Sciatic nerve (tissue), 2 donors: ENCODE measurements at regions not wholly inside any gene's neighbourhood (a gene's known extent, or its start where the extent isn't known, plus 50 kb on each side); places are given as distances from the start of the nearest gene placed in this dataset.
"Not testable (repeated sequence)": the region's sequence is repeated elsewhere in the genome, so short reads cannot be mapped to it uniquely, and the experiment has no call there.

Experiments used
- ATAC-seq: fragments of 200-7000 bp; cut with Tn5 transposase; one replicate; pipeline ENCODE4 v1.9.1; 2020; ENCODE audit warnings: mild to moderate bottlenecking, moderate library complexity
- DNase-seq: peaks from one replicate; pipeline ENCODE4 v3.0.0-alpha.2; 2020; ENCODE audit warnings: low spot score
- intact Hi-C: fragments of 100-400 bp; cut with DNase I; formaldehyde crosslinking; loops from one replicate; pipeline ENCODE4 v1.14.2; 2022
- donor health status: DM: no; HTN: no; CAD: no.
- donor health status: DM: no; HTN: no; CAD: no.

GRCh38 chr9:7336356-7337065 lies 463.1 kb downstream of the DMAC1 start:
- intact Hi-C loops: no loop called here
- DNase-seq (no peak), ATAC-seq (peak; percentile 79)

GRCh38 chr9:7333719-7334118 lies 465.9 kb downstream of the DMAC1 start:
- DNase-seq: no peak
- intact Hi-C loops: no loop called here
- ATAC-seq: no peak

- intact Hi-C loops: no loop called here
- DNase-seq (no peak), ATAC-seq (no peak)
These were observed 466.8 kb downstream of the DMAC1 start for GRCh38 chr9:7332780-7333179.

GRCh38 chr9:7328453-7328852 lies 471.1 kb downstream of the DMAC1 start:
- intact Hi-C loops: no loop called here
- ATAC-seq (no peak), DNase-seq (no peak)

- DNase-seq (no peak), ATAC-seq (no peak)
- intact Hi-C loops: no loop called here
These were observed 473.6 kb downstream of the DMAC1 start for GRCh38 chr9:7325995-7326394.

- ATAC-seq (no peak), DNase-seq (no peak)
- intact Hi-C loops: no loop called here
These were observed 475.4 kb downstream of the DMAC1 start for GRCh38 chr9:7324152-7324598.

DNA sequence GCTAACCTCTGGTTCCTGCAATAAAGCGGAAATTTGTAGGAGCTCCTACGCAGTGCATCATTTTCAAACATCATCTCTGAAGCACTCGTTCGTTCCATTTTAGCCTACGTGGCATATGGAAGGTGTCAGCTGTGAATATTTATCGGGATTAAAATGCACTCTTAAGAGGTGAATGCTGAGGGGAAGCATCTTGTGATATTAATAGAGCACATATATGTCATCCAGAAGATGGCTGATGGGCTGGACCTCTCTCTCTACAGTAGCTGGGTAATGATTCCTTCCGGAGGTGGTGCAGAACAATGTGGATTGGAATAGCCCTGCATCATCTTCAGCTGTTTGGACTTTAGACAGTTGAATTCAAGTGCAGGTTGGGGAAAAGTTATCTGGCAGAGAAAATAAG lies 478.7 kb downstream of the DMAC1 start:
- intact Hi-C loops: no loop called here
- no peak for DNase-seq
- ATAC-seq: no peak

- no peak for DNase-seq
- no peak for ATAC-seq
These were observed 479.4 kb downstream of the DMAC1 start for GRCh38 chr9:7320139-7320538.

DNA sequence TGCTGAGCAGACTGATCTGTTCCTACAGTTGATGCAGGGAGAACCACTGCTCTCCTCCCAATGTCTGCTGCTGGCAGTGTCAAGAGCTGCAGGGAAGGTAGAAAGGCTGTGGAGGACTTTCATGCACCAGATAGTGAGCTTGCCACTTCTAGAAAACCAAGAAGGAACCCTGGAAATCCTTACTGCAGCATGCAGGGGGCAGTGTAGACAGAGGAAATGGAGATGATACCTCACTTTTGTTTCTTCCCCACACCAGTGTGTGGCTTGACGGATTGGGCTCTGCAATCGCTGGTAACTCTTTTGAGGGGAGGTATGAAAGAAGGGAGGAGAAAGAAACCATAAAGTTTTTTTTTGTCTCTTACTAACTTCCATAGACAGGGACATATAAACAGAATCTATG lies 480.7 kb downstream of the DMAC1 start:
- intact Hi-C loops: no loop called here
- no peak for DNase-seq
- ATAC-seq: no peak

More at GRCh38 chr9:7320139-7320538, 479.4 kb downstream of the DMAC1 start:
- intact Hi-C loops: no loop called here

DNA sequence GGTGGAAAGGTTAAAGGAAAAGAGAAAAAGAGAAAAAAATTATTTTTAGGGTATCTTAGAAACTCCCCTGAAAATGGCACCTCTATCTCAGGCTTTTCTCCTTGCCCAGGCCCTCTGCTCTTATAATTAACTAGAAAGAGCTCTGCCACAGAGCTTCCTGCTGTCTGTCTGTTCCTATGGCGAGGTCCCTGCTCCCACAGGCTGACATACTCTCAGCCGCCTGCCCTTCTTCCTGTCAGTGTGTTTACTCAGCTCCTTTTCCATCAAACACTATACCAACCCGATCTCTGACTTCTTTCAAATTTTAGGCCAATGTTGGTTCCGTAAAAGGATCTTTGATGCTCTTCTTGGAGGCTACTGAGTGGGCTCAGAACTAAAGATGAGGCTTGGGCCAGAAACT lies 482.6 kb downstream of the DMAC1 start:
- DNase-seq (no peak), ATAC-seq (no peak)
- intact Hi-C loops: no loop called here

GRCh38 chr9:7316166-7316795 lies 483.3 kb downstream of the DMAC1 start:
- ATAC-seq: peak; percentile 15
- intact Hi-C loops: no loop called here
- no peak for DNase-seq

GRCh38 chr9:7315746-7316145 lies 483.8 kb downstream of the DMAC1 start:
- intact Hi-C loops: no loop called here
- no peak for DNase-seq
- ATAC-seq: no peak

DNA sequence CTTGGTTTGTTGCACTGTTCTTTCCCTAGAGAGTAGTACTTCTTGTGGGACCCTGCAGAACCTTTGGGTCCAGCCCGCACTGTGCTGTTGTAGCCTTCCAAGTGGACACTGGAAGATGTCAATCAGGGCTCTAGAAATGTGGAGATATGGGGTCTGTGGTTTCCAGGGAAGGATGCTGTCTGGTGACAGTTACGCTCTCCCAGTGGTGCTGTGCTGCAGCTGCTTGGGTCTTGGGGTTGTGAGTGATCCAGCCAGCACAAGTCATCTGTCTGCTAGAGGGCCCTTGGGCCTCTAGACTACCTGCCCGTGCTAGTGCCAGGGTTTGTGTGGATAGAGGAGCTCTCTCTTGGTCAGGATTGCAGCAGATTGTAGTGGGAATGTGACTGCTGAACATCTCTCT lies 484.5 kb downstream of the DMAC1 start:
- no peak for ATAC-seq
- DNase-seq: no peak
- intact Hi-C loops: no loop called here

DNA sequence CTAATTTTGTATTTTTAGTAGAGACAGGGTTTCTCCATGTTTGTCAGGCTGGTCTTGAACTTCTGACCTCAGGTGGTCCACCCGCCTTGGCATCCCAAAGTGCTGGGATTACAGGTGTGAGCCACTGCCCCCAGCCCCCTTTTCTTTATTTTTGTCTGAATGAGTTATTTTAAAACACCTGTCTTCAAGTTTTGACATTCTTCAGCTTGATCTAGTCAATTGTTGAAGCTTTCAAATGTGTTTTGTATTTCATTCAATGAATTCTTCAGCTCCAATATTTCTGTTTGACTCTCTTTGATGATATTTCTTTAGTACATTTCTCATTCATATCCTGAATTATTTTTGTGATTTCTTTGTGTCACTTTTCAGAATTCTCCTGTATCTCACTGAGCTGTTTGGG lies 486.2 kb downstream of the DMAC1 start:
- ATAC-seq: no peak
- intact Hi-C loops: no loop called here
- no peak for DNase-seq

DNA sequence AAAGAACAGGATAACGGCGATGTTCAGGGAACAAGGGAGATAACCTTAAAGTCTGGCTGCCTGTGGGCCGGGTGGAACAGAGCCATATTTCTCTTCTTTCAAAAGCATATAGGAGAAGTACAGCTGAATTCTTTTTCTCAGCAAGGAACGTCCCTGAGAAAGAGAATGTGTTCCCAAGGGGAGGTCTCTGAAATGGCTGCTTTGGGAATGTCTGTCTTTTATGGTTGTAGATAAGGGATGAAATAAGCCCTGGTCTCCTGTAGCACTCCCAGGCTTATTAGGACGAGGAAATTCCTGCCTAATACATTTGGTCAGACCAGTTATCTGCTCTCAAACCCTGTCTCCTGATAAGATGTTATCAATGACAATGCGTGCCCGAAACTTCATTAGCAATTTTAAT lies 490.5 kb downstream of the DMAC1 start:
- intact Hi-C loops, ATAC-seq: not testable (repeated sequence)

GRCh38 chr9:7305677-7306076 lies 493.9 kb downstream of the DMAC1 start:
- DNase-seq (no peak), ATAC-seq (no peak)
- intact Hi-C loops: no loop called here

More for the DNA sequence above, 490.5 kb downstream of the DMAC1 start:
- not testable (repeated sequence) for DNase-seq

DNA sequence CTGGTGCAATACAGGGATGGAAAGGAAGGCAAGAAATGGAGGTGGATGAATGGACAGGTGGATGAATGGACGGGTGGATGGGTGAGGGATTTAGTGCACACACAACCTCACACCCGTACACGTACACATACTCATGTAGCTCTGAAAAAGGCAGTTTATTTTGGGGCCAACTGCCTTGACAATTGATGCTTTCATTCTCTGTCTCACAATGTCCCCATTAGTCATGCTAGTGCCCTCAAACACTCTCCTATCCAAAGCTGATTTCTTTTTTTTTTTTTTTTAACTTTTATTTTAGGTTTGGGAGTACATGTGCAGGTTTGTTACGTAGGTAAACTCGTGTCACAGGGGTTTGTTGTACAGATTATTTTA lies 495.0 kb downstream of the DMAC1 start:
- intact Hi-C loops: no loop called here
- ATAC-seq: no peak
- no peak for DNase-seq

DNA sequence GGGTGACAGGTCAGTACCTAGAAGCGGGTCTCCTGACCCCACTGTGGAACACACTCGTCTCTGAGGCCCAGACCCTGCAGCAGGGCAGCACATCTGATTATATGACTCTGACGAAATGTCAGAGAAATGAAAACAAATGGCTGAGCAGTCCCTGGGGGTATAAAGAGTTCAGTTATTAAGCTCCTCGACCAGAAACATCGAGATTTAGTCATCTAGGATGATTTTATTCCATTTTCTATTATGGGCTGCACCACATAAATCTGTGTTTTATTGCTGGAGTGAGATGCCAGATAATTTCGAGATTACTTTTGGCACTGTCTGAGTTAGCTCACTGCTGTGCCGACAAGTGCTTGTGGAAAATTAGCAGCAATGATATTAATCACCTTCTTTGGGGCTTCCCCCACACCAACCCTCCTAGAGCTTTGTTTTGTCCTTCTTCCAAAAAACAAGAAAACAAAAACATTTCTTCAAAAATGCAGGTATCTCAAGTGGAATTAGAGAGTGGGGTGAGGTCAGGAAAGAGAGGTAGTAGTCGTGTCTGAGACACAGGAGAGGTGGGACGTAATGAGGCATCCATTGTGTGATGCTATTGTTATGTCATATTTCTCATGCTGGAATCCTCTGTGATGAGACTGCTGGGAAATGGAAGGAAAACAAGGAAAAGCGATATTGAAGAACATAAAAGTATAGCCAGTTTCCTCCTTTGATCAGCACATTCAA lies 495.5 kb downstream of the DMAC1 start:
- no peak for ATAC-seq

GRCh38 chr9:7300484-7300883 lies 499.1 kb downstream of the DMAC1 start:
- DNase-seq (no peak), ATAC-seq (no peak)
- intact Hi-C loops: no loop called here

More for the DNA sequence above, 495.5 kb downstream of the DMAC1 start:
- no peak for DNase-seq
- intact Hi-C loops: no loop called here

DNA sequence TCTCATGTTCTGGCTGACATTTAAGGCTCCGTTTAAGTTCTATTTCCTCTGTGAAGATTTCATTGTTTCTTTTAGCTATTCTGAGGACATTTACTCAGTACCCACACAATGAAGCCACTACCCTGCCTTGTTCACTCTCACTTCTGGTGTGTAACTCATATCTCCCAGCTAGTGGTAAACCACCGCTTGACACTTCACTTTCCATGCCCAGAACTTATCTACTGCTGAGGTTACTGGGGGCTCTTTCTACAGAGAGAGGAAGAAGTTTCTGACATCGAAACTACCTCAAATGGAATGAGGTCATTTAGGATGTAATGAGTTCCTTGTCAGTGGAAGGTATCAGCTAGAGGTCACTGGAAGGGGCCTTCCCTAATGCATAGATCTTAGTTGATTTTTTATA lies 501.5 kb downstream of the DMAC1 start:
- DNase-seq: no peak
- ATAC-seq: no peak
- intact Hi-C loops: no loop called here
